ENCODE measurements at regions not wholly inside any gene's neighbourhood (a gene's known extent, or its start where the extent isn't known, plus 50 kb on each side); places are given as distances from the start of the nearest gene placed in this dataset.

GRCh38 chr7:156544919-156545715 is 95.5 kb upstream of the RNF32 start:
- Histone ChIP-seq H3K4me1 (ENCODE audit: control insufficient read depth in 1 of 2, insufficient read depth in 2 of 2, low read length in 2 of 2) (no peaks in the 10 kb centered on the region), H3K27me3 (ENCODE audit: low read depth, low read length) (no peaks in the 10 kb centered on the region), H3K4me3 (ENCODE audit: low read depth in 1 of 2, low read length in 2 of 2) (no peak overlapping the region), H3K27ac (ENCODE audit: low read length) (no peak overlapping the region), H3K36me3 (ENCODE audit: control insufficient read depth in 1 of 2, insufficient read depth in 2 of 2, low read length in 2 of 2) (no peaks in the 10 kb centered on the region), H3K9me3 (ENCODE audit: control insufficient read depth in 1 of 2, low read length in 2 of 2) (peaks cover 0 to 2% of the 10 kb centered on the region in 2 donors)

GRCh38 chr7:156543699-156544598 is 96.6 kb upstream of the RNF32 start:
- no peaks in the 10 kb centered on the region for H3K27me3 ChIP-seq (ENCODE audit: low read depth, low read length)
- H3K27ac ChIP-seq (ENCODE audit: low read length) = no peak overlapping the region
- H3K4me3 ChIP-seq (ENCODE audit: low read depth in 1 of 2, low read length in 2 of 2) = no peak overlapping the region
- no peaks in the 10 kb centered on the region for H3K36me3 ChIP-seq (ENCODE audit: control insufficient read depth in 1 of 2, insufficient read depth in 2 of 2, low read length in 2 of 2)
- H3K9me3 ChIP-seq (ENCODE audit: control insufficient read depth in 1 of 2, low read length in 2 of 2) = no peaks in the 10 kb centered on the region
- H3K4me1 ChIP-seq (ENCODE audit: control insufficient read depth in 1 of 2, insufficient read depth in 2 of 2, low read length in 2 of 2) = no peaks in the 10 kb centered on the region

- Histone ChIP-seq H3K9me3 (ENCODE audit: control insufficient read depth in 1 of 2, low read length in 2 of 2) (no peaks in the 10 kb centered on the region), H3K4me3 (ENCODE audit: low read depth in 1 of 2, low read length in 2 of 2) (no peak overlapping the region), H3K27me3 (ENCODE audit: low read depth, low read length) (no peaks in the 10 kb centered on the region), H3K4me1 (ENCODE audit: control insufficient read depth in 1 of 2, insufficient read depth in 2 of 2, low read length in 2 of 2) (no peaks in the 10 kb centered on the region), H3K36me3 (ENCODE audit: control insufficient read depth in 1 of 2, insufficient read depth in 2 of 2, low read length in 2 of 2) (no peaks in the 10 kb centered on the region), H3K27ac (ENCODE audit: low read length) (no peak overlapping the region)
Observed at GRCh38 chr7:156540619-156541165, 99.9 kb upstream of the RNF32 start.

- no peaks in the 10 kb centered on the region for H3K27me3 ChIP-seq (ENCODE audit: low read depth, low read length)
- H3K4me3 ChIP-seq (ENCODE audit: low read depth in 1 of 2, low read length in 2 of 2) = no peak overlapping the region
- no peaks in the 10 kb centered on the region for H3K36me3 ChIP-seq (ENCODE audit: control insufficient read depth in 1 of 2, insufficient read depth in 2 of 2, low read length in 2 of 2)
- no peaks in the 10 kb centered on the region for H3K4me1 ChIP-seq (ENCODE audit: control insufficient read depth in 1 of 2, insufficient read depth in 2 of 2, low read length in 2 of 2)
- no peak overlapping the region for H3K27ac ChIP-seq (ENCODE audit: low read length)
- no peaks in the 10 kb centered on the region for H3K9me3 ChIP-seq (ENCODE audit: control insufficient read depth in 1 of 2, low read length in 2 of 2)
Observed at GRCh38 chr7:156539999-156540398, 100.6 kb upstream of the RNF32 start.

- no peak overlapping the region for H3K4me3 ChIP-seq (ENCODE audit: low read depth in 1 of 2, low read length in 2 of 2)
- no peaks in the 10 kb centered on the region for H3K4me1 ChIP-seq (ENCODE audit: control insufficient read depth in 1 of 2, insufficient read depth in 2 of 2, low read length in 2 of 2)
- H3K27ac ChIP-seq (ENCODE audit: low read length) = no peak overlapping the region
- H3K27me3 ChIP-seq (ENCODE audit: low read depth, low read length) = no peaks in the 10 kb centered on the region
- no peaks in the 10 kb centered on the region for H3K36me3 ChIP-seq (ENCODE audit: control insufficient read depth in 1 of 2, insufficient read depth in 2 of 2, low read length in 2 of 2)
- H3K9me3 ChIP-seq (ENCODE audit: control insufficient read depth in 1 of 2, low read length in 2 of 2) = no peaks in the 10 kb centered on the region
Observed at GRCh38 chr7:156537006-156537405, 103.6 kb upstream of the RNF32 start.

- Histone ChIP-seq H3K27ac (ENCODE audit: low read length) (no peak overlapping the region), H3K27me3 (ENCODE audit: low read depth, low read length) (no peaks in the 10 kb centered on the region), H3K9me3 (ENCODE audit: control insufficient read depth in 1 of 2, low read length in 2 of 2) (no peaks in the 10 kb centered on the region), H3K4me1 (ENCODE audit: control insufficient read depth in 1 of 2, insufficient read depth in 2 of 2, low read length in 2 of 2) (no peaks in the 10 kb centered on the region), H3K4me3 (ENCODE audit: low read depth in 1 of 2, low read length in 2 of 2) (no peak overlapping the region), H3K36me3 (ENCODE audit: control insufficient read depth in 1 of 2, insufficient read depth in 2 of 2, low read length in 2 of 2) (no peaks in the 10 kb centered on the region)
Observed at GRCh38 chr7:156534925-156535324, 105.6 kb upstream of the RNF32 start.

- no peaks in the 10 kb centered on the region for H3K9me3 ChIP-seq (ENCODE audit: control insufficient read depth in 1 of 2, low read length in 2 of 2)
- H3K4me1 ChIP-seq (ENCODE audit: control insufficient read depth in 1 of 2, insufficient read depth in 2 of 2, low read length in 2 of 2) = no peaks in the 10 kb centered on the region
- H3K4me3 ChIP-seq (ENCODE audit: low read depth in 1 of 2, low read length in 2 of 2) = no peak overlapping the region
- H3K27ac ChIP-seq (ENCODE audit: low read length) = no peak overlapping the region
- H3K27me3 ChIP-seq (ENCODE audit: low read depth, low read length) = no peaks in the 10 kb centered on the region
- no peaks in the 10 kb centered on the region for H3K36me3 ChIP-seq (ENCODE audit: control insufficient read depth in 1 of 2, insufficient read depth in 2 of 2, low read length in 2 of 2)
Observed at GRCh38 chr7:156533964-156534363, 106.6 kb upstream of the RNF32 start.

GRCh38 chr7:156533420-156533819 is 107.2 kb upstream of the RNF32 start:
- Histone ChIP-seq H3K4me1 (ENCODE audit: control insufficient read depth in 1 of 2, insufficient read depth in 2 of 2, low read length in 2 of 2) (no peaks in the 10 kb centered on the region), H3K27ac (ENCODE audit: low read length) (no peak overlapping the region), H3K36me3 (ENCODE audit: control insufficient read depth in 1 of 2, insufficient read depth in 2 of 2, low read length in 2 of 2) (no peaks in the 10 kb centered on the region), H3K9me3 (ENCODE audit: control insufficient read depth in 1 of 2, low read length in 2 of 2) (no peaks in the 10 kb centered on the region), H3K4me3 (ENCODE audit: low read depth in 1 of 2, low read length in 2 of 2) (no peak overlapping the region), H3K27me3 (ENCODE audit: low read depth, low read length) (no peaks in the 10 kb centered on the region)

GRCh38 chr7:156532016-156532602 is 108.5 kb upstream of the RNF32 start:
- Histone ChIP-seq H3K27ac (ENCODE audit: low read length) (no peak overlapping the region), H3K4me3 (ENCODE audit: low read depth in 1 of 2, low read length in 2 of 2) (no peak overlapping the region), H3K4me1 (ENCODE audit: control insufficient read depth in 1 of 2, insufficient read depth in 2 of 2, low read length in 2 of 2) (no peaks in the 10 kb centered on the region), H3K27me3 (ENCODE audit: low read depth, low read length) (no peaks in the 10 kb centered on the region), H3K9me3 (ENCODE audit: control insufficient read depth in 1 of 2, low read length in 2 of 2) (no peaks in the 10 kb centered on the region), H3K36me3 (ENCODE audit: control insufficient read depth in 1 of 2, insufficient read depth in 2 of 2, low read length in 2 of 2) (no peaks in the 10 kb centered on the region)

- no peak overlapping the region for H3K27ac ChIP-seq (ENCODE audit: low read length)
- H3K36me3 ChIP-seq (ENCODE audit: control insufficient read depth in 1 of 2, insufficient read depth in 2 of 2, low read length in 2 of 2) = no peaks in the 10 kb centered on the region
- H3K27me3 ChIP-seq (ENCODE audit: low read depth, low read length) = no peaks in the 10 kb centered on the region
- no peak overlapping the region for H3K4me3 ChIP-seq (ENCODE audit: low read depth in 1 of 2, low read length in 2 of 2)
- H3K4me1 ChIP-seq (ENCODE audit: control insufficient read depth in 1 of 2, insufficient read depth in 2 of 2, low read length in 2 of 2) = no peaks in the 10 kb centered on the region
- H3K9me3 ChIP-seq (ENCODE audit: control insufficient read depth in 1 of 2, low read length in 2 of 2) = no peaks in the 10 kb centered on the region
Observed at GRCh38 chr7:156529956-156530355, 110.6 kb upstream of the RNF32 start.

- Histone ChIP-seq H3K4me3 (ENCODE audit: low read depth in 1 of 2, low read length in 2 of 2) (no peak overlapping the region), H3K27me3 (ENCODE audit: low read depth, low read length) (no peaks in the 10 kb centered on the region), H3K36me3 (ENCODE audit: control insufficient read depth in 1 of 2, insufficient read depth in 2 of 2, low read length in 2 of 2) (no peaks in the 10 kb centered on the region), H3K27ac (ENCODE audit: low read length) (no peak overlapping the region), H3K9me3 (ENCODE audit: control insufficient read depth in 1 of 2, low read length in 2 of 2) (no peaks in the 10 kb centered on the region), H3K4me1 (ENCODE audit: control insufficient read depth in 1 of 2, insufficient read depth in 2 of 2, low read length in 2 of 2) (no peaks in the 10 kb centered on the region)
Observed at GRCh38 chr7:156527458-156527890, 113.1 kb upstream of the RNF32 start.
